ENCODE measurements at regions not wholly inside any gene's neighbourhood (a gene's known extent, or its start where the extent isn't known, plus 50 kb on each side); places are given as distances from the start of the nearest gene placed in this dataset.
A peak's percentile ranks its signal among the peaks of the same experiment; 100 is the strongest.

- H3K36me3 Mint-ChIP-seq (ENCODE audit: low read depth): peaks cover 4% of the 10 kb centered on the region
- no peak for TF ChIP-seq CTCF (IDR thresholded peaks at IDR 0.05)
- no peak overlapping the region for H3K4me3 Mint-ChIP-seq
- DNase-seq: no peak
- H3K27ac Mint-ChIP-seq: peak overlapping the region; percentile 51
- H3K9me3 Mint-ChIP-seq: peaks cover 7% of the 10 kb centered on the region
- H3K27me3 Mint-ChIP-seq (ENCODE audit: low read depth, poor library complexity): peaks cover 13% of the 10 kb centered on the region
- peaks cover 35% of the 10 kb centered on the region for H3K4me1 Mint-ChIP-seq
Measured at GRCh38 chr3:193851428-193851847, 258.4 kb downstream of the OPA1 start.

GRCh38 chr3:193851941-193852674 is 259.1 kb downstream of the OPA1 start:
- peaks cover 16% of the 10 kb centered on the region for H3K27me3 Mint-ChIP-seq (ENCODE audit: low read depth, poor library complexity)
- H3K4me1 Mint-ChIP-seq: peaks cover 35% of the 10 kb centered on the region
- H3K27ac Mint-ChIP-seq: no peak overlapping the region
- peaks cover 4% of the 10 kb centered on the region for H3K36me3 Mint-ChIP-seq (ENCODE audit: low read depth)
- no peak overlapping the region for H3K4me3 Mint-ChIP-seq
- TF ChIP-seq CTCF (IDR thresholded peaks at IDR 0.05): no peak
- H3K9me3 Mint-ChIP-seq: peaks cover 7% of the 10 kb centered on the region
- peak; percentile 32 for DNase-seq

GRCh38 chr3:193852901-193853300 is 259.9 kb downstream of the OPA1 start:
- TF ChIP-seq CTCF (IDR thresholded peaks at IDR 0.05): no peak
- Mint-ChIP-seq H3K9me3 (peaks cover 7% of the 10 kb centered on the region), H3K27me3 (ENCODE audit: low read depth, poor library complexity) (peaks cover 16% of the 10 kb centered on the region), H3K4me1 (peaks cover 35% of the 10 kb centered on the region), H3K36me3 (ENCODE audit: low read depth) (peaks cover 4% of the 10 kb centered on the region), H3K4me3 (no peak overlapping the region), H3K27ac (no peak overlapping the region)
- DNase-seq: no peak

GRCh38 chr3:193853511-193854219 is 260.7 kb downstream of the OPA1 start:
- H3K27me3 Mint-ChIP-seq (ENCODE audit: low read depth, poor library complexity): peaks cover 20% of the 10 kb centered on the region
- no peak for DNase-seq
- no peak overlapping the region for H3K4me3 Mint-ChIP-seq
- no peak for TF ChIP-seq CTCF (IDR thresholded peaks at IDR 0.05)
- H3K9me3 Mint-ChIP-seq: peaks cover 7% of the 10 kb centered on the region
- H3K4me1 Mint-ChIP-seq: peaks cover 35% of the 10 kb centered on the region
- H3K27ac Mint-ChIP-seq: no peak overlapping the region
- H3K36me3 Mint-ChIP-seq (ENCODE audit: low read depth): peaks cover 4% of the 10 kb centered on the region

- DNase-seq: no peak
- H3K4me1 Mint-ChIP-seq: peaks cover 25% of the 10 kb centered on the region
- no peak for TF ChIP-seq CTCF (IDR thresholded peaks at IDR 0.05)
- H3K36me3 Mint-ChIP-seq (ENCODE audit: low read depth): no peaks in the 10 kb centered on the region
- no peak overlapping the region for H3K27ac Mint-ChIP-seq
- H3K27me3 Mint-ChIP-seq (ENCODE audit: low read depth, poor library complexity): peaks cover 20% of the 10 kb centered on the region
- H3K9me3 Mint-ChIP-seq: no peaks in the 10 kb centered on the region
- no peak overlapping the region for H3K4me3 Mint-ChIP-seq
Measured at GRCh38 chr3:193857996-193858395, 265.0 kb downstream of the OPA1 start.

All from nephron progenitor cell (in vitro differentiated cells).